ENCODE measurements at regions not wholly inside any gene's neighbourhood (a gene's known extent, or its start where the extent isn't known, plus 50 kb on each side); places are given as distances from the start of the nearest gene placed in this dataset.
"Not testable (repeated sequence)": the region's sequence is repeated elsewhere in the genome, so short reads cannot be mapped to it uniquely, and the experiment has no call there.

DNA sequence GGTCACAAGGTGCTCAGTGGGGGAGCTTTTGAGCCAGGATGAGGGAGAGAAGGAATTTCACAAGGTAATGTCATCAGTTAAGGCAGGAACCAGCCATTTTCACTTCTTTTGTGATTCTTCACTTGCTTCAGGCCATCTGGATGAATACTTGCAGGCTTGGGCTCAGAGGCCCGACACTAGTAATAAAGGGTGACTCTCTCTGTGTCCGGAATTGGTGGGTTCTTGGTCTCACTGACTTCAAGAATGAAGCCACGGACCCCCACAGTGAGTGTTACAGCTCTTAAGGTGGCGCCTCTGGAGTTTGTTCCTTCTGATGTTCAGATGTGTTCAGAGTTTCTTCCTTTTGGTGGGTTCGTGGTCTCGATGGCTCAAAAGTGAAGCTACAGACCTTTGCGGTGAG lies 131.8 kb upstream of the RXFP2 start:
- TF ChIP-seq, protein P1, sequence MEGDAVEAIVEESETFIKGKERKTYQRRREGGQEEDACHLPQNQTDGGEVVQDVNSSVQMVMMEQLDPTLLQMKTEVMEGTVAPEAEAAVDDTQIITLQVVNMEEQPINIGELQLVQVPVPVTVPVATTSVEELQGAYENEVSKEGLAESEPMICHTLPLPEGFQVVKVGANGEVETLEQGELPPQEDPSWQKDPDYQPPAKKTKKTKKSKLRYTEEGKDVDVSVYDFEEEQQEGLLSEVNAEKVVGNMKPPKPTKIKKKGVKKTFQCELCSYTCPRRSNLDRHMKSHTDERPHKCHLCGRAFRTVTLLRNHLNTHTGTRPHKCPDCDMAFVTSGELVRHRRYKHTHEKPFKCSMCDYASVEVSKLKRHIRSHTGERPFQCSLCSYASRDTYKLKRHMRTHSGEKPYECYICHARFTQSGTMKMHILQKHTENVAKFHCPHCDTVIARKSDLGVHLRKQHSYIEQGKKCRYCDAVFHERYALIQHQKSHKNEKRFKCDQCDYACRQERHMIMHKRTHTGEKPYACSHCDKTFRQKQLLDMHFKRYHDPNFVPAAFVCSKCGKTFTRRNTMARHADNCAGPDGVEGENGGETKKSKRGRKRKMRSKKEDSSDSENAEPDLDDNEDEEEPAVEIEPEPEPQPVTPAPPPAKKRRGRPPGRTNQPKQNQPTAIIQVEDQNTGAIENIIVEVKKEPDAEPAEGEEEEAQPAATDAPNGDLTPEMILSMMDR (optimal IDR thresholded peaks at IDR 0.05 in 1 of 3, IDR thresholded peaks at IDR 0.05 in 1 of 3, conservative IDR thresholded peaks at IDR 0.05 in 1 of 3; ENCODE audit: extremely low read depth in 1 of 3, insufficient read depth in 2 of 3, low read length in 3 of 3) = not testable (repeated sequence)
- TF ChIP-seq EZH2 (IDR thresholded peaks at IDR 0.05; ENCODE audit: low read length) = not testable (repeated sequence)

Measured in keratinocyte (primary cell).